A549 (cell line): ENCODE measurements at regions not wholly inside any gene's neighbourhood (a gene's known extent, or its start where the extent isn't known, plus 50 kb on each side); places are given as distances from the start of the nearest gene placed in this dataset.

Experiments
- ATAC-seq, 2 experiments: fragments of 200-7000 bp in 1 of 2; fragments of >200 bp in 1 of 2; cut with Nextera tagmentation in 1 of 2; cut with Tn5 transposase in 1 of 2; 3 replicates each; pipeline versions ENCODE4 v1.8.0 to v1.9.1; 2018 to 2020; ENCODE audit warnings: mild to moderate bottlenecking in 1 of 2, moderate library complexity in 1 of 2
- CTCF ChIA-PET: fragments of 300-600 bp; sonication (Branson Sonifier 250); formaldehyde crosslinking; extraction: SDS; loops from one replicate; lab custom pipeline; 2021; ENCODE audit warnings: antibody characterized with exemption, inconsistent platforms; lab: Yijun Ruan, JAX
- POLR2A ChIA-PET: fragments of 350-600 bp; formaldehyde crosslinking; extraction: SDS; loops from one replicate; lab custom pipeline; 2021; ENCODE audit warnings: antibody characterized with exemption, inconsistent platforms; lab: Yijun Ruan, JAX
- DNase-seq, 2 experiments: peaks; one replicate each; pipeline versions ENCODE4 v3.0.0 to v3.0.0-alpha.2; 2011 to 2016; ENCODE audit warnings: low read depth in 1 of 2, low spot score in 1 of 2
- FAIRE-seq: peaks from 2 replicates; lab custom pipeline; 2011; peaks lifted over from hg19 to GRCh38; lab: Jason Lieb, UNC
- H3K27ac ChIP-seq, 2 experiments: fragments of >200 bp; sonication (Bioruptor Twin); formaldehyde crosslinking; 3 replicates each; pipeline ENCODE4 v1.5.1; 2016 to 2017
- H3K4me1 ChIP-seq: fragments of >200 bp; sonication (Bioruptor Twin); formaldehyde crosslinking; 3 replicates; pipeline ENCODE4 v1.6.1; 2016
- H3K4me2 ChIP-seq: fragments of >200 bp; sonication (Bioruptor Twin); formaldehyde crosslinking; 3 replicates; pipeline ENCODE4 v1.6.1; 2016
- H3K4me3 ChIP-seq: fragments of >200 bp; sonication (Bioruptor Twin); formaldehyde crosslinking; 3 replicates; pipeline ENCODE4 v1.5.1; 2016
- H3K9me3 ChIP-seq: fragments of >200 bp; sonication (Bioruptor Twin); formaldehyde crosslinking; 3 replicates; pipeline ENCODE4 v1.6.1; 2016
- CBX2 ChIP-seq: fragments of 200-600 bp; sonication (generic); IDR thresholded peaks from 2 replicates; pipeline ENCODE4 v1.6.1; 2016; ENCODE audit warnings: low read depth, mild to moderate bottlenecking, borderline replicate concordance
- CHD2 ChIP-seq: fragments of 150-350 bp; IDR thresholded peaks from 2 replicates; pipeline ENCODE4 v1.6.1; 2014; ENCODE audit warnings: low read length; ENCODE audit not compliant: partially characterized antibody
- HOXA7 ChIP-seq: fragments of 250-450 bp; sonication (Bioruptor Pico); IDR thresholded peaks from 2 replicates; pipeline ENCODE4 v1.5.0; 2020; ENCODE audit warnings: mild to moderate bottlenecking, moderate library complexity
- JUN ChIP-seq, 2 experiments: fragments of >200 bp; sonication (Bioruptor Twin); formaldehyde crosslinking; IDR thresholded peaks; 2 replicates in 1 of 2; 3 replicates in 1 of 2; pipeline ENCODE4 v1.6.1; 2016 to 2017
- MAFK ChIP-seq: fragments of 450-650 bp; IDR thresholded peaks from 2 replicates; pipeline ENCODE4 v1.6.1; 2014; ENCODE audit not compliant: partially characterized antibody
- MAZ ChIP-seq: fragments of 150-350 bp; IDR thresholded peaks from 2 replicates; pipeline ENCODE4 v1.6.1; 2014; ENCODE audit warnings: antibody characterized with exemption, low read depth, low read length, borderline replicate concordance
- PHF8 ChIP-seq: fragments of 200-600 bp; sonication (generic); IDR thresholded peaks from 2 replicates; pipeline ENCODE4 v1.6.1; 2016; ENCODE audit warnings: low read depth, mild to moderate bottlenecking, antibody characterized with exemption, moderate library complexity, borderline replicate concordance
- RCOR1 ChIP-seq: fragments of 150-350 bp; IDR thresholded peaks from 2 replicates; pipeline ENCODE4 v1.6.1; 2014; ENCODE audit warnings: antibody characterized with exemption, low read length, low read depth
- TP53 ChIP-seq: fragments of 250-450 bp; sonication (Bioruptor Pico); IDR thresholded peaks from 2 replicates; pipeline ENCODE4 v1.5.0; 2021; ENCODE audit warnings: mild to moderate bottlenecking, moderate library complexity
- ZNF302 ChIP-seq: fragments of 250-450 bp; sonication (Bioruptor Pico); IDR thresholded peaks from 2 replicates; pipeline ENCODE4 v1.9.0; 2021; ENCODE audit warnings: inconsistent platforms, mild to moderate bottlenecking, moderate library complexity
- WGBS: methylation state at CpG from one replicate; pipeline ENCODE4 v1.1.6; 2017; ENCODE audit errors: missing lambda C conversion rate; 5-methylcytosine and 5-hydroxymethylcytosine counted together
- TF ChIP-seq, protein P1 (sequence below): fragments of >200 bp; sonication (Bioruptor Twin); formaldehyde crosslinking; IDR thresholded peaks from 3 replicates; pipeline ENCODE4 v1.6.1; 2016
- TF ChIP-seq, protein P2 (sequence below): fragments of 150-350 bp; IDR thresholded peaks from 2 replicates; pipeline ENCODE4 v1.6.1; 2014; ENCODE audit warnings: low read depth, mild to moderate bottlenecking, low read length
- TF ChIP-seq, protein P3 (sequence below): fragments of 250-450 bp; sonication (Bioruptor Pico); IDR thresholded peaks from 2 replicates; pipeline ENCODE4 v1.5.0; 2020; ENCODE audit warnings: low read depth, mild to moderate bottlenecking, moderate library complexity
- TF ChIP-seq, protein P4 (sequence below): fragments of 450-650 bp; IDR thresholded peaks from 2 replicates; pipeline ENCODE4 v1.6.1; 2014; ENCODE audit warnings: antibody characterized with exemption

DNA sequence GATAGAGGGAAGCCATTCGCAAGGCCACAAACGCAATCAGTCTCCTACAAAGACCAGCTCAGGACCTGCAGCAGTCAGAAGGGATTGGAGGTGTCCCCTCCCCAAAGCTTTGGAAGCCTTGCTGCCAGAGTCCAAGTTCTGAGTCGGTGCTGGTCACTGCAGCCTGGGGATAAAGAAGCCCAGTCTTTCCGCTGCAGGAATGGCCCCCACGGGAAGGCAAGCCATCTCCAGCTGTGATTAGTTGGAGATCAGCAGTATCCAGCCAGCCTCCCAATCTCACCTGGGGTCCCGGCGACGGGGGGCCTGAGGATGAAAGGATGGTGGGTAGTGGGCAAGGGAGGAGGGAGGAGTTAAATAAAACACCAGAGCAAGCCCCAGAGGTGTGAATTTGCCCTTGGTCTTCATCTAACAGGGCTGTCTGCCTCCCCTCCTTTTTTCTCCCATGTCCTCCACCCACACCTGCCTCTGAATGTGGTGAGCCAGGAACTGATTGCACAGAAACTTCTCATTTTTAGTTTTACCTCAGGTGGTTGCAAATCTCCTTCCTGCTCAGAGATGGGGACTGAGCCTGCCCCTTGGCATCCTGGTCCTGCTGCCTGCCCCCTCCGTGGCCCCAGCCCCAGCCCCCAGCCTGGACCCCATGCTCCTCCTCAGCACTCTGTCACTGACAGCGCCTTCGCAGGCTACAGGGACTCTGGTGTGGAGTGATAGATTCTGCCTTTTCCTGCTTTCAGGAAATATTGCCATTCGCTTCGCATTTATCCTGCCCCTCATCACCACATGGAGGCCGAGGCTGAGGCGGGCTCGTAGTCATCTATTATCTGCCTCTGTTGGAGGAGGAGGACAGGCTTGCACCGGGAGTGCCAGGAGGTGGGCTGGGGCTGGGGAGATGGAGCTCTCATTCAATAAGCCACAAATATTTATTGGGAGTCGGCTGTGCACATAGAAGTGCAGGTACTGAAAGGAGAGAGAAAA is 262.9 kb upstream of the SDK2 start (continued):
- TF ChIP-seq, protein P1, sequence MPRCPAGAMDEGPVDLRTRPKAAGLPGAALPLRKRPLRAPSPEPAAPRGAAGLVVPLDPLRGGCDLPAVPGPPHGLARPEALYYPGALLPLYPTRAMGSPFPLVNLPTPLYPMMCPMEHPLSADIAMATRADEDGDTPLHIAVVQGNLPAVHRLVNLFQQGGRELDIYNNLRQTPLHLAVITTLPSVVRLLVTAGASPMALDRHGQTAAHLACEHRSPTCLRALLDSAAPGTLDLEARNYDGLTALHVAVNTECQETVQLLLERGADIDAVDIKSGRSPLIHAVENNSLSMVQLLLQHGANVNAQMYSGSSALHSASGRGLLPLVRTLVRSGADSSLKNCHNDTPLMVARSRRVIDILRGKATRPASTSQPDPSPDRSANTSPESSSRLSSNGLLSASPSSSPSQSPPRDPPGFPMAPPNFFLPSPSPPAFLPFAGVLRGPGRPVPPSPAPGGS = no peak
- no peak for TF ChIP-seq CHD2

DNA sequence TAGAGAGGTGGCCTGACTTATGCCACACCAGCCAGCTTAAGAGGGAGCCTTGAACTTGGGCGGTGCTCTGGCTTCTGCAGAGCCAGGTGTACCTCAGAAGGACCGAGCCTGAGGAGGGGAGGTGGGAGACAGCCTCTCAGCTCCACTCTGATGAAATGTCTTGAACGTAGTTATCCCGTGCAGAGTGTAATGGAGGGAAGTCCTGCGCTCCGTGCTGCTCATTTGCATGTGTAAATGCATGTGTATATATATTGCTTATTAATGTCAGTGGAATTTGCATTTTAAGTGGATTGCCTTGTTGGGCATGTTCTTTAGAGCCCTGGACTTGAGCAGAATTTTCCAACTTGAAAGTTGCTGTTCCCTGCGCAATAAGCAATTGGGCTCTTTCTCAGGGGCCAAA is 264.9 kb upstream of the SDK2 start:
- ATAC-seq (no peak), FAIRE-seq (no peak)
- no peak overlapping the region for H3K4me2 ChIP-seq
- TF ChIP-seq TP53 (no peak), JUN (IDR thresholded peaks at IDR 0.05) (no peak)
- TF ChIP-seq, protein P2, sequence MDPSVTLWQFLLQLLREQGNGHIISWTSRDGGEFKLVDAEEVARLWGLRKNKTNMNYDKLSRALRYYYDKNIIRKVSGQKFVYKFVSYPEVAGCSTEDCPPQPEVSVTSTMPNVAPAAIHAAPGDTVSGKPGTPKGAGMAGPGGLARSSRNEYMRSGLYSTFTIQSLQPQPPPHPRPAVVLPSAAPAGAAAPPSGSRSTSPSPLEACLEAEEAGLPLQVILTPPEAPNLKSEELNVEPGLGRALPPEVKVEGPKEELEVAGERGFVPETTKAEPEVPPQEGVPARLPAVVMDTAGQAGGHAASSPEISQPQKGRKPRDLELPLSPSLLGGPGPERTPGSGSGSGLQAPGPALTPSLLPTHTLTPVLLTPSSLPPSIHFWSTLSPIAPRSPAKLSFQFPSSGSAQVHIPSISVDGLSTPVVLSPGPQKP = no peak
- TF ChIP-seq, all 56 proteins: peak for 0
- WGBS = 39% methylated on average over 7 of the region's 7 CpGs
- H3K4me3 ChIP-seq = no peak overlapping the region
- no peaks in the 10 kb centered on the region for H3K4me1 ChIP-seq
- H3K27ac ChIP-seq = no peak overlapping the region
- CTCF ChIA-PET = interaction anchor here (1.2 to 1.6 kb wide), 2 partner anchors 11 to 48 kb away, joined by 3 to 4 read pairs; no protein-coding TSS in a partner anchor
- no peak for DNase-seq
- H3K9me3 ChIP-seq = 0 out of 3 replicates have a peak, but pooled peaks cover 4% of the 10 kb centered on the region
- POLR2A ChIA-PET = no interaction called here

DNA sequence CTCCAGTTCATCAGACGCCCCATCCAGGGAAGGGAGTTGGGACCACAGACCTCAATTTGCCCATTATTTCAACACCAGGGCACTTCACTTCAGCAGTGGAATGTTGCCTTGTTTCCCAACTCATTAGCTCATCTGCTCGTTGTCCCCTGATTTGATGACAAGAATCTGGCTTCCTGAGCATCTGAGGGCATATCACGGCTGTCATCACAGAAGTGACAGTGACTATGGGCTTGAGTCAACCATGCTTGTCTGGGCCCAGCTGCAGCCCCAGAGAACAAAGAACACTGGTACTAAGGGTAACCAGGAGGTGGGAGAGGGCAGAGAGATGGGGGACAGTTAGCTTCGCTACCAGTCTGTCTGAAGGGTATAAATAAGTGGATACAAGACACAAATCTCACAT is 266.0 kb upstream of the SDK2 start:
- Histone ChIP-seq H3K4me1 (no peaks in the 10 kb centered on the region), H3K9me3 (peaks cover 12% of the 10 kb centered on the region; the same call in 1 of the 3 replicates), H3K27ac (no peak overlapping the region), H3K4me2 (no peak overlapping the region), H3K4me3 (no peak overlapping the region)
- ATAC-seq (no peak), DNase-seq (no peak), FAIRE-seq (no peak)
- TF ChIP-seq HOXA7 (no peak), MAZ (no peak), PHF8 (no peak)
- CTCF ChIA-PET = interaction anchor here (1.2 kb wide), 1 partner anchor 20 kb away, joined by 3 read pairs; no protein-coding TSS in a partner anchor
- POLR2A ChIA-PET = no interaction called here
- WGBS = 20% methylated on average over 4 of the region's 4 CpGs

DNA sequence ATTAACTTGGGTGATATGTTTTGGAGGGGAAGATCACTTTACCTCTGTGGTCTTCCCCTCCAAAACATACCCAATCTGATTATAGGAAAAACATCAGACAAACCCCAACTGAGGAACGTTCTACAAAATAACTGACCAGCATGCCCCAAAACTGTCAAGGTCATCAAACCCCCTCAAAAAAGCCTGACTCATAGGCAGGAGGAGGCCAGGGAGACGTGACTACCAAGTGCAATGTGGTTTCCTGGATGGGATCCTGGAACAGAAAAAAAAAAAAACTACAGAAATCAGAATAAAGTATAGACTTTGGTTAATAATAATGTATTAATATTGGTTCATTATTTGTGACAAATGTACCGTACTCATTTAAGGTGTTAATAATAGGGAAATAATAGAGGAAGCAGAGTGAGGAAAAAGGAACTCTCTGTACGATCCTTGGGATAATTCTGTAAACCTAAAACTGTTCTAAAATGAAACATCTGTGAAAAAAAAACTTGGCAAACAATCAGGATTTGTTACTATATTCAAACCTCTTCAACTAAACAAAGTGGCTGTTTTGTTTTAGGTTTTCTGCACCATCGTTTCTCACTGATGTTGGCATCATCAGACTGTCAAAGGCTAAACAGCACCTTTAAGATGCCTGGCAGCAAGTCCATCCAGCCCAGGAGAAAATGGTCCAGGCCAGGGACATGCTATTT is 266.7 kb upstream of the SDK2 start:
- FAIRE-seq (peak; percentile 56), DNase-seq (no peak), ATAC-seq (no peak)
- ChIA-PET CTCF (interaction anchor here (1.2 kb wide), 1 partner anchor 19 kb away, joined by 3 read pairs; no protein-coding TSS in a partner anchor), POLR2A (no interaction called here)
- Histone ChIP-seq H3K9me3 (peaks cover 20% of the 10 kb centered on the region), H3K27ac (no peak overlapping the region), H3K4me1 (no peaks in the 10 kb centered on the region), H3K4me2 (no peak overlapping the region), H3K4me3 (no peak overlapping the region)
- TF ChIP-seq, protein P3, sequence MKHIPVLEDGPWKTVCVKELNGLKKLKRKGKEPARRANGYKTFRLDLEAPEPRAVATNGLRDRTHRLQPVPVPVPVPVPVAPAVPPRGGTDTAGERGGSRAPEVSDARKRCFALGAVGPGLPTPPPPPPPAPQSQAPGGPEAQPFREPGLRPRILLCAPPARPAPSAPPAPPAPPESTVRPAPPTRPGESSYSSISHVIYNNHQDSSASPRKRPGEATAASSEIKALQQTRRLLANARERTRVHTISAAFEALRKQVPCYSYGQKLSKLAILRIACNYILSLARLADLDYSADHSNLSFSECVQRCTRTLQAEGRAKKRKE (CRISPR knock-in tag) = no peak
- TF ChIP-seq CBX2 (no peak), ZNF302 (no peak), MAFK (no peak), RCOR1 (no peak)
- TF ChIP-seq, protein P4, sequence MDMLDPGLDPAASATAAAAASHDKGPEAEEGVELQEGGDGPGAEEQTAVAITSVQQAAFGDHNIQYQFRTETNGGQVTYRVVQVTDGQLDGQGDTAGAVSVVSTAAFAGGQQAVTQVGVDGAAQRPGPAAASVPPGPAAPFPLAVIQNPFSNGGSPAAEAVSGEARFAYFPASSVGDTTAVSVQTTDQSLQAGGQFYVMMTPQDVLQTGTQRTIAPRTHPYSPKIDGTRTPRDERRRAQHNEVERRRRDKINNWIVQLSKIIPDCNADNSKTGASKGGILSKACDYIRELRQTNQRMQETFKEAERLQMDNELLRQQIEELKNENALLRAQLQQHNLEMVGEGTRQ = no peak
- 12% methylated on average over 5 of the region's 5 CpGs for WGBS
